Astrocyte (in vitro differentiated cells and primary cell): ENCODE measurements at regions not wholly inside any gene's neighbourhood (a gene's known extent, or its start where the extent isn't known, plus 50 kb on each side); places are given as distances from the start of the nearest gene placed in this dataset.

Source experiments
- DNase-seq: peaks from one replicate; pipeline ENCODE4 v3.0.0-alpha.2; 2010; ENCODE audit warnings: low read depth
- FAIRE-seq: peaks from 2 replicates; lab custom pipeline; 2011; peaks lifted over from hg19 to GRCh38; lab: Jason Lieb, UNC
- H2AFZ ChIP-seq: 2 replicates; pipeline ENCODE4 v1.6.0; 2012; ENCODE audit warnings: low read depth, low read length, inconsistent platforms
- H3K27ac ChIP-seq: 2 replicates; pipeline ENCODE4 v1.5.1; 2011; ENCODE audit warnings: low read depth, low read length, inconsistent platforms
- H3K27me3 ChIP-seq: 2 replicates; pipeline ENCODE4 v1.6.0; 2011; ENCODE audit warnings: low read length, inconsistent platforms; ENCODE audit not compliant: insufficient read depth
- H3K36me3 ChIP-seq: 2 replicates; pipeline ENCODE4 v1.5.1; 2011; ENCODE audit warnings: low read length, inconsistent platforms; ENCODE audit not compliant: insufficient read depth
- H3K4me1 ChIP-seq: 2 replicates; pipeline ENCODE4 v1.5.1; 2011; ENCODE audit warnings: low read length, inconsistent platforms; ENCODE audit not compliant: insufficient read depth
- H3K4me2 ChIP-seq: 2 replicates; pipeline ENCODE4 v1.6.0; 2012; ENCODE audit warnings: low read length, inconsistent platforms
- H3K4me3 ChIP-seq: 2 replicates; pipeline ENCODE4 v1.5.1; 2011; ENCODE audit warnings: low read depth, mild to moderate bottlenecking, low read length, inconsistent platforms; ENCODE audit not compliant: insufficient read depth
- H3K79me2 ChIP-seq: 2 replicates; pipeline ENCODE4 v1.6.0; 2012; ENCODE audit warnings: mild to moderate bottlenecking, low read length, inconsistent platforms; ENCODE audit not compliant: insufficient read depth
- H3K9ac ChIP-seq: 2 replicates; pipeline ENCODE4 v1.6.0; 2012; ENCODE audit warnings: mild to moderate bottlenecking, low read length, inconsistent platforms
- H3K9me3 ChIP-seq: 2 replicates; pipeline ENCODE4 v1.5.1; 2012; ENCODE audit warnings: low read depth, mild to moderate bottlenecking, low read length, inconsistent platforms; ENCODE audit not compliant: insufficient read depth
- H4K20me1 ChIP-seq: 2 replicates; pipeline ENCODE4 v1.6.0; 2012; ENCODE audit warnings: low read length, inconsistent platforms; ENCODE audit not compliant: insufficient read depth
- H3K27ac Mint-ChIP-seq: one replicate; pipeline ENCODE4 v1.8.0; 2021; ENCODE audit warnings: mild to moderate bottlenecking, mixed read lengths; ENCODE audit not compliant: unreplicated experiment
- H3K27me3 Mint-ChIP-seq: one replicate; pipeline ENCODE4 v1.8.0; 2021; ENCODE audit warnings: low read depth, mixed read lengths; ENCODE audit not compliant: unreplicated experiment
- H3K36me3 Mint-ChIP-seq: one replicate; pipeline ENCODE4 v1.8.0; 2021; ENCODE audit warnings: low read depth, mixed read lengths; ENCODE audit not compliant: unreplicated experiment
- H3K4me1 Mint-ChIP-seq: one replicate; pipeline ENCODE4 v1.8.0; 2021; ENCODE audit warnings: low read depth, mixed read lengths; ENCODE audit not compliant: unreplicated experiment
- H3K4me3 Mint-ChIP-seq: one replicate; pipeline ENCODE4 v1.8.0; 2021; ENCODE audit warnings: mild to moderate bottlenecking, moderate library complexity, mixed read lengths; ENCODE audit not compliant: unreplicated experiment
- H3K9me3 Mint-ChIP-seq: one replicate; pipeline ENCODE4 v1.8.0; 2021; ENCODE audit warnings: mild to moderate bottlenecking, mixed read lengths; ENCODE audit not compliant: unreplicated experiment
- EZH2 ChIP-seq: IDR thresholded peaks from 2 replicates; pipeline ENCODE4 v1.6.1; 2012; ENCODE audit warnings: mild to moderate bottlenecking, low read length, inconsistent platforms; ENCODE audit not compliant: insufficient read depth
- TF ChIP-seq, protein P1 (sequence below): IDR thresholded peaks from 2 replicates; pipeline ENCODE4 v1.5.1; 2011; ENCODE audit warnings: low read depth, mild to moderate bottlenecking, inconsistent platforms, low read length, moderate library complexity; ENCODE audit not compliant: insufficient read depth

DNA sequence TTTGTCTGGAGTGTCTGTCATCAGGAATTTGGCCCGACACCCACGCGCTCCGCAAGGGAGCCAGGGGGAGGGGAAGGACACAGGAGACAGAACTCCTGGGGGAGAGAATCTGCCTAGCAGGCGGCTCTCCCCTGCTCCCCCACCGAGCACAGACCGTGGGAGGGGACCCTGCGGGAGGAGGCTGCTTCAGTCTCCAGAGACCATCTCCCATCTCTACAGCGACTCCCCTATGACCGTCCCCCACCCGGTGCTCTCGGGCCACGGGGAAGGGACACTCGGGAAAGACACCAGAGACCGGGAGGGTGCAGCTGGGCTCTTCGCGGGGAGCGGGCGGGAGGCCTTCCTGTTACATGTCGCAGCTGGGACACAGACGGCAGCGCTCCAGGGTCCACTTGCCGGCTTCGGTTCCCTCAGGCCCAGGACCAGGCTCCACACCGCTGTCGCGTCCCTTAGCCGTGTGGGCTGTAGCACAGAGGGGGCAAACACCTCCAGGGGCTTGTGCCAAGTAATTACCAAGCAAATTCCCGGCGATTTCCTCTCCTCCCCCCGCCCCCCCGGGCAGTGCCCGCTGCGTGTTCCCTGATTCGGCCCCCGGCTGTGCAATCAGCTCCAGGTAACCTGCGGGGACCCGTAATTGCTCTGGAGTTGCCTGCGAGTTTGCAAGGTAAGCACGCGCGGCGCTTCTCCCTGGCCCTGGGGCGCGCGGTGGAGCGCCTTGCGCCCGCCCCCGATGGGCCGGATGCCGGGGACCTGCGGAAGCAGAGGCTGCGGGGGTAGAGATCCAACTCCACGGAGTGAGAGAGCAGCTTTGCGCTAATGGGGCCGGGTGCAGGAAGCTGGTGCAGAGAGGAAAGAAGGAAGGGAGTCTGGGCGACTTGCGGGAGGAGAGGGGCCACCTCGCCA lies 155.1 kb upstream of the CADM1 start:
- H3K4me1 Mint-ChIP-seq: peaks cover 18% of the 10 kb centered on the region
- no peak for TF ChIP-seq EZH2
- TF ChIP-seq, protein P1, sequence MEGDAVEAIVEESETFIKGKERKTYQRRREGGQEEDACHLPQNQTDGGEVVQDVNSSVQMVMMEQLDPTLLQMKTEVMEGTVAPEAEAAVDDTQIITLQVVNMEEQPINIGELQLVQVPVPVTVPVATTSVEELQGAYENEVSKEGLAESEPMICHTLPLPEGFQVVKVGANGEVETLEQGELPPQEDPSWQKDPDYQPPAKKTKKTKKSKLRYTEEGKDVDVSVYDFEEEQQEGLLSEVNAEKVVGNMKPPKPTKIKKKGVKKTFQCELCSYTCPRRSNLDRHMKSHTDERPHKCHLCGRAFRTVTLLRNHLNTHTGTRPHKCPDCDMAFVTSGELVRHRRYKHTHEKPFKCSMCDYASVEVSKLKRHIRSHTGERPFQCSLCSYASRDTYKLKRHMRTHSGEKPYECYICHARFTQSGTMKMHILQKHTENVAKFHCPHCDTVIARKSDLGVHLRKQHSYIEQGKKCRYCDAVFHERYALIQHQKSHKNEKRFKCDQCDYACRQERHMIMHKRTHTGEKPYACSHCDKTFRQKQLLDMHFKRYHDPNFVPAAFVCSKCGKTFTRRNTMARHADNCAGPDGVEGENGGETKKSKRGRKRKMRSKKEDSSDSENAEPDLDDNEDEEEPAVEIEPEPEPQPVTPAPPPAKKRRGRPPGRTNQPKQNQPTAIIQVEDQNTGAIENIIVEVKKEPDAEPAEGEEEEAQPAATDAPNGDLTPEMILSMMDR: no peak
- H3K9ac ChIP-seq: peak overlapping the region; percentile 70
- peak overlapping the region; percentile 90 for H3K27ac Mint-ChIP-seq
- peaks cover 8% of the 10 kb centered on the region for H3K9me3 Mint-ChIP-seq
- H4K20me1 ChIP-seq: no peaks in the 10 kb centered on the region
- no peaks in the 10 kb centered on the region for H3K9me3 ChIP-seq
- H2AFZ ChIP-seq: peak overlapping the region; percentile 79
- DNase-seq: peak; percentile 56
- peak overlapping the region; percentile 93 for H3K4me3 Mint-ChIP-seq
- no peaks in the 10 kb centered on the region for H3K79me2 ChIP-seq
- H3K4me2 ChIP-seq: peak overlapping the region; percentile 94
- H3K27me3 ChIP-seq: no peaks in the 10 kb centered on the region
- no peaks in the 10 kb centered on the region for H3K36me3 ChIP-seq
- H3K4me1 ChIP-seq: peaks cover 18% of the 10 kb centered on the region
- H3K27ac ChIP-seq: peak overlapping the region; percentile 47
- no peak for FAIRE-seq
- H3K27me3 Mint-ChIP-seq: peaks cover 3% of the 10 kb centered on the region
- H3K4me3 ChIP-seq: peak overlapping the region; percentile 64
- H3K36me3 Mint-ChIP-seq: peaks cover 11% of the 10 kb centered on the region

DNA sequence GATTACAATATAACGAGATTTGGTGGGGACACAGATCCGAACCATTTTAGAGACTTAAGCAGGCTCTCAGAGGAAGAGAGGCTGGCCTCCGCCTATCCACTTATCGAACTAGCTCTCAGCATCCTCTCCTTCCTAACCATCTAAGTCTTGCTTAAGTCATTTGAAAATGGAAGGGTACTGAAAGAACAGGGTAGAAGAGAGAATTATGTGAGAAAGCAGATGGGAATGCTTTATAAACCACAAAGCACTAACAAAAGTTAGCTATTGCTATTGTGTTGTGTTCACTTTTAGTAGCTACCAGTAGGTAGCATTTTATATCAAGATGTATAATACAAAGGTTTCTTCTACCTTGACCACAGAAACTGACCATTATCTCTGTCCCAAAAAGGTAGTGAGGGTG lies 153.4 kb upstream of the CADM1 start:
- Histone ChIP-seq H4K20me1 (no peaks in the 10 kb centered on the region), H3K9ac (no peak overlapping the region), H3K79me2 (no peaks in the 10 kb centered on the region), H3K27ac (no peak overlapping the region), H3K36me3 (no peaks in the 10 kb centered on the region), H3K4me2 (no peak overlapping the region), H2AFZ (no peak overlapping the region), H3K9me3 (no peaks in the 10 kb centered on the region), H3K4me3 (no peak overlapping the region), H3K27me3 (no peaks in the 10 kb centered on the region), H3K4me1 (peaks cover 29% of the 10 kb centered on the region)
- H3K27ac Mint-ChIP-seq: no peak overlapping the region
- peaks cover 20% of the 10 kb centered on the region for H3K4me1 Mint-ChIP-seq
- peaks cover 8% of the 10 kb centered on the region for H3K9me3 Mint-ChIP-seq
- peaks cover 4% of the 10 kb centered on the region for H3K27me3 Mint-ChIP-seq
- H3K36me3 Mint-ChIP-seq: peaks cover 5% of the 10 kb centered on the region
- H3K4me3 Mint-ChIP-seq: no peak overlapping the region
- DNase-seq (peak; percentile 60), FAIRE-seq (no peak)
- no peak for TF ChIP-seq EZH2
- TF ChIP-seq, protein P1: no peak

DNA sequence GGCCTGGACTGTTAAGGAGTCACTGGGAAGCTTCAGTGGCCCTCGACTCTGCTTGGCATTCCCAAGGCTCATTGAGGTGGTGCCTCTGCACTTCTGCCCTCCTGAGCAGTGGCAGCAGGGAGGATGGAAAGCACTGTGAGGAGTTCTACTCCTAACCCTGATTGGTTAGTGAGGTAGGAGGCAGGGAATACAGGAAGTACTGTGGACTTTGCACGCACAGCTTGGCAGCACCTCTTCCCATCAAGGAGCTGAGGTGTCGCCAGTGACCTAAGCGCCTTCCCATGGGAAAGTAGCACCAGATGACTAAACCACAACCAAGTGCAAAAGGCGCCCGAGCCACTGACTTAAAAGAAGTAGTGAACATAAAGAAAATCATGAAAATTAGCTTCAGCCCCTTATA lies 152.5 kb upstream of the CADM1 start:
- Histone ChIP-seq H3K79me2 (no peaks in the 10 kb centered on the region), H3K27me3 (no peaks in the 10 kb centered on the region), H3K9ac (no peak overlapping the region), H3K4me2 (no peak overlapping the region), H3K36me3 (no peaks in the 10 kb centered on the region), H4K20me1 (no peaks in the 10 kb centered on the region), H2AFZ (no peak overlapping the region), H3K27ac (no peak overlapping the region), H3K4me1 (peaks cover 32% of the 10 kb centered on the region), H3K9me3 (no peaks in the 10 kb centered on the region), H3K4me3 (no peak overlapping the region)
- Mint-ChIP-seq H3K4me1 (peaks cover 24% of the 10 kb centered on the region), H3K27ac (no peak overlapping the region), H3K27me3 (peaks cover 6% of the 10 kb centered on the region), H3K4me3 (no peak overlapping the region), H3K36me3 (peaks cover 3% of the 10 kb centered on the region), H3K9me3 (peaks cover 8% of the 10 kb centered on the region)
- peak; percentile 63 for DNase-seq
- TF ChIP-seq, protein P1: no peak
- no peak for TF ChIP-seq EZH2
- FAIRE-seq: no peak
